ENCODE measurements at regions not wholly inside any gene's neighbourhood (a gene's known extent, or its start where the extent isn't known, plus 50 kb on each side); places are given as distances from the start of the nearest gene placed in this dataset.

DNA sequence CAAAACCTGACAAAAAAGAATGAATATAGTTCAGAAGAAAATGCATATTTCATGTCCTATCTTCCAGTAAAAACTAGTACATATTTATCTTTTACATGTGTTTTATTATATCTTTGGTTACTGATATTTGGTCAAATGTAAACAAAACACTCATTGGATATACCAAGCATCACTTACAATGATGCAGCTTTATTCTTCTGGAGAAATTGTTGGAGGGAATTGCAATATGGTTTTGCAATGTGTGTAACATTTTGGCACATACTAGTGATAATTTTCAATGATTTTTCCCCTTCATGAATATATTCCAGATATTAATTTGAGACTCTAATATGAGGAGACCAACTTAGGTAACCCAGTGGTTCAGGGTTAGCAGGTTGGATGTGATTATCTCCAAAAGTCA, 146.1 kb downstream of the ZC3H11B start:
- no peak for TF ChIP-seq HDAC6 (IDR thresholded peaks at IDR 0.05; ENCODE audit: low read depth, low read length)
- TF ChIP-seq SP2 (IDR thresholded peaks at IDR 0.05; ENCODE audit: low read length), result no peak
- TF ChIP-seq BRCA1 (IDR thresholded peaks at IDR 0.05; ENCODE audit: low read depth, low read length), result no peak
- TF ChIP-seq SP1 (IDR thresholded peaks at IDR 0.05; ENCODE audit: low read depth, low read length), result no peak
- no peak for TF ChIP-seq SIN3A (conservative IDR thresholded peaks at IDR 0.05 in 1 of 2, IDR thresholded peaks at IDR 0.05 in 1 of 2; ENCODE audit: low read depth in 1 of 2, low read length in 2 of 2)
- no peak for TF ChIP-seq SIX5 (IDR thresholded peaks at IDR 0.05; ENCODE audit: low read depth, low read length)
- no peak for TF ChIP-seq POLR2AphosphoS5 (IDR thresholded peaks at IDR 0.05; ENCODE audit: low read depth, low read length)
- TF ChIP-seq, protein P1, sequence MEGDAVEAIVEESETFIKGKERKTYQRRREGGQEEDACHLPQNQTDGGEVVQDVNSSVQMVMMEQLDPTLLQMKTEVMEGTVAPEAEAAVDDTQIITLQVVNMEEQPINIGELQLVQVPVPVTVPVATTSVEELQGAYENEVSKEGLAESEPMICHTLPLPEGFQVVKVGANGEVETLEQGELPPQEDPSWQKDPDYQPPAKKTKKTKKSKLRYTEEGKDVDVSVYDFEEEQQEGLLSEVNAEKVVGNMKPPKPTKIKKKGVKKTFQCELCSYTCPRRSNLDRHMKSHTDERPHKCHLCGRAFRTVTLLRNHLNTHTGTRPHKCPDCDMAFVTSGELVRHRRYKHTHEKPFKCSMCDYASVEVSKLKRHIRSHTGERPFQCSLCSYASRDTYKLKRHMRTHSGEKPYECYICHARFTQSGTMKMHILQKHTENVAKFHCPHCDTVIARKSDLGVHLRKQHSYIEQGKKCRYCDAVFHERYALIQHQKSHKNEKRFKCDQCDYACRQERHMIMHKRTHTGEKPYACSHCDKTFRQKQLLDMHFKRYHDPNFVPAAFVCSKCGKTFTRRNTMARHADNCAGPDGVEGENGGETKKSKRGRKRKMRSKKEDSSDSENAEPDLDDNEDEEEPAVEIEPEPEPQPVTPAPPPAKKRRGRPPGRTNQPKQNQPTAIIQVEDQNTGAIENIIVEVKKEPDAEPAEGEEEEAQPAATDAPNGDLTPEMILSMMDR (IDR thresholded peaks at IDR 0.05; ENCODE audit: control extremely low read depth in 1 of 3, insufficient read depth in 1 of 3, low read depth in 1 of 3, low read length in 3 of 3), result no peak
- no peak for TF ChIP-seq JUND (IDR thresholded peaks at IDR 0.05; ENCODE audit: low read length)
- no peak for TF ChIP-seq SUZ12 (IDR thresholded peaks at IDR 0.05; ENCODE audit: low read length)
